ENCODE measurements at regions not wholly inside any gene's neighbourhood (a gene's known extent, or its start where the extent isn't known, plus 50 kb on each side); places are given as distances from the start of the nearest gene placed in this dataset.

DNA sequence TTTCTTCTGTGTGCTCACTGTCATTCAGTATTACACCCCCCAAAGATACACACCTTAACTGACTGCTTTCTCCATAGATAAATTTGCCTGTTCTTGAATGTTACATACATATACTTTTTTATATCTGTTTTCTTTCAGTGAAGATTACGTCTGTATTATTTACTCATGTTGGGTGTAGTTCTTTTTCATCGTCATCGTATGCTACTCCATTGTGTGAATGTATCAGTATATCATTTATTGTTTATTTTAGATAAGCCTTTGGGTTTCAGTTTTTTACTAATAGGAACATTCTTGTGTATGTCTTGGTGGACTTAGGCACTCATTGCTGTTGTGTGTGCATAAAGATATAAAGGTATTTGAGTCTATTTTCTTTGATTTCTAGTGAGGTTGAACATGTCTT lies 64.4 kb downstream of the SEPTIN7 start:
- TF ChIP-seq EP300 (IDR thresholded peaks at IDR 0.05) (no peak), POLR2A (IDR thresholded peaks at IDR 0.05) (no peak)

Measured in stomach (tissue), 4 donors.